ENCODE measurements at regions not wholly inside any gene's neighbourhood (a gene's known extent, or its start where the extent isn't known, plus 50 kb on each side); places are given as distances from the start of the nearest gene placed in this dataset.
"Not testable (repeated sequence)": the region's sequence is repeated elsewhere in the genome, so short reads cannot be mapped to it uniquely, and the experiment has no call there.

GRCh38 chr3:75496600-75496999 is 167.5 kb upstream of the FRG2C start:
- intact Hi-C loops (cut with DNase I, micrococcal nuclease); DNase-seq; ATAC-seq: not testable (repeated sequence)

- intact Hi-C loops (cut with DNase I, micrococcal nuclease); DNase-seq; ATAC-seq: not testable (repeated sequence)
These were observed 163.8 kb upstream of the FRG2C start for GRCh38 chr3:75500357-75500756.

GRCh38 chr3:75502171-75502570 is 162.0 kb upstream of the FRG2C start:
- DNase-seq; intact Hi-C loops (cut with DNase I, micrococcal nuclease); ATAC-seq: not testable (repeated sequence)

- intact Hi-C loops (cut with DNase I, micrococcal nuclease); ATAC-seq: not testable (repeated sequence)
These were observed 161.1 kb upstream of the FRG2C start for GRCh38 chr3:75502769-75503756.

GRCh38 chr3:75506603-75507002 is 157.5 kb upstream of the FRG2C start:
- intact Hi-C loops (cut with DNase I, micrococcal nuclease): no loop called here
- ATAC-seq (no peak), DNase-seq (no peak)

More at GRCh38 chr3:75502769-75503756, 161.1 kb upstream of the FRG2C start:
- peak; percentile 9 to 41 for DNase-seq

GRCh38 chr3:75507956-75508355 is 156.2 kb upstream of the FRG2C start:
- DNase-seq; intact Hi-C loops (cut with DNase I, micrococcal nuclease); ATAC-seq: not testable (repeated sequence)

- ATAC-seq; intact Hi-C loops (cut with DNase I, micrococcal nuclease); DNase-seq: not testable (repeated sequence)
These were observed 136.5 kb upstream of the FRG2C start for GRCh38 chr3:75527657-75528056.

GRCh38 chr3:75552095-75552494 is 112.0 kb upstream of the FRG2C start:
- ATAC-seq; DNase-seq; intact Hi-C loops (cut with DNase I, micrococcal nuclease): not testable (repeated sequence)

GRCh38 chr3:75564427-75564826 is 99.7 kb upstream of the FRG2C start:
- DNase-seq; ATAC-seq; intact Hi-C loops (cut with DNase I, micrococcal nuclease): not testable (repeated sequence)

- ATAC-seq; DNase-seq; intact Hi-C loops (cut with DNase I, micrococcal nuclease): not testable (repeated sequence)
These were observed 91.8 kb upstream of the FRG2C start for GRCh38 chr3:75572303-75572702.

- ATAC-seq; DNase-seq; intact Hi-C loops (cut with DNase I, micrococcal nuclease): not testable (repeated sequence)
These were observed 85.0 kb upstream of the FRG2C start for GRCh38 chr3:75579091-75579490.

- ATAC-seq; intact Hi-C loops (cut with DNase I, micrococcal nuclease): not testable (repeated sequence)
- DNase-seq: peak in 1 of 2 donors; percentile 2
These were observed 84.6 kb upstream of the FRG2C start for GRCh38 chr3:75579536-75579935.

- ATAC-seq; intact Hi-C loops (cut with DNase I, micrococcal nuclease): not testable (repeated sequence)
- peak; percentile 7 to 28 for DNase-seq
These were observed 83.9 kb upstream of the FRG2C start for GRCh38 chr3:75579981-75580782.

- ATAC-seq; DNase-seq; intact Hi-C loops (cut with DNase I, micrococcal nuclease): not testable (repeated sequence)
These were observed 81.6 kb upstream of the FRG2C start for GRCh38 chr3:75582536-75582935.

GRCh38 chr3:75583116-75583515 is 81.0 kb upstream of the FRG2C start:
- ATAC-seq; DNase-seq; intact Hi-C loops (cut with DNase I, micrococcal nuclease): not testable (repeated sequence)

- intact Hi-C loops (cut with DNase I, micrococcal nuclease); ATAC-seq; DNase-seq: not testable (repeated sequence)
These were observed 76.4 kb upstream of the FRG2C start for GRCh38 chr3:75587695-75588094.

GRCh38 chr3:75590382-75590781 is 73.7 kb upstream of the FRG2C start:
- intact Hi-C loops (cut with DNase I, micrococcal nuclease); DNase-seq; ATAC-seq: not testable (repeated sequence)

GRCh38 chr3:75604286-75604934 is 59.7 kb upstream of the FRG2C start:
- DNase-seq; ATAC-seq; intact Hi-C loops (cut with DNase I, micrococcal nuclease): not testable (repeated sequence)

All from left colon (tissue), 2 donors.